HepG2 (cell line): ENCODE measurements at regions not wholly inside any gene's neighbourhood (a gene's known extent, or its start where the extent isn't known, plus 50 kb on each side); places are given as distances from the start of the nearest gene placed in this dataset.

Experiments
- ATF1 ChIP-seq: IDR thresholded peaks from 2 replicates; pipeline ENCODE4 v1.6.1; 2016; ENCODE audit warnings: mild to moderate bottlenecking, control low read depth
- CTCF ChIP-seq: sonication (generic); formaldehyde crosslinking; IDR thresholded peaks from 2 replicates; pipeline ENCODE4 v1.5.0; 2020; ENCODE audit warnings: mild to moderate bottlenecking, missing genetic modification reagents, moderate library complexity
- ERF ChIP-seq: IDR thresholded peaks from 2 replicates; pipeline ENCODE4 v1.6.1; 2018; ENCODE audit warnings: missing biosample characterization, missing genetic modification reagents
- HNRNPH1 ChIP-seq: fragments of 200-400 bp; formaldehyde crosslinking; optimal IDR thresholded peaks from 2 replicates; pipeline ENCODE3; 2017; ENCODE audit warnings: mild to moderate bottlenecking, low read depth, low read length
- MAX ChIP-seq: IDR thresholded peaks from 2 replicates; pipeline ENCODE4 v1.6.1; 2012; ENCODE audit warnings: inconsistent platforms
- PRMT3 ChIP-seq: sonication (generic); formaldehyde crosslinking; IDR thresholded peaks from 2 replicates; pipeline ENCODE4 v1.8.1; 2022; ENCODE audit warnings: low read depth, mild to moderate bottlenecking, moderate library complexity, missing genetic modification reagents, borderline replicate concordance
- SMARCC2 ChIP-seq: fragments of 450-650 bp; IDR thresholded peaks from 2 replicates; pipeline ENCODE4 v1.6.1; 2017; ENCODE audit warnings: antibody characterized with exemption, mild to moderate bottlenecking
- TGIF2 ChIP-seq: IDR thresholded peaks from 2 replicates; pipeline ENCODE4 v1.6.1; 2016; ENCODE audit warnings: control low read depth, missing compliant biosample characterization
- ZBTB25 ChIP-seq: IDR thresholded peaks from 2 replicates; pipeline ENCODE4 v1.6.1; 2018; ENCODE audit warnings: missing genetic modification reagents

- TF ChIP-seq ATF1 (no peak), SMARCC2 (no peak), TGIF2 (CRISPR knock-in tag) (no peak), ERF (CRISPR knock-in tag) (no peak), PRMT3 (CRISPR knock-in tag) (no peak), CTCF (CRISPR knock-in tag) (no peak), MAX (no peak), HNRNPH1 (no peak), ZBTB25 (CRISPR knock-in tag) (no peak)
Observed at GRCh38 chrX:39493168-39493567, 604.6 kb downstream of the BCOR start.
